H1 (cell line): ENCODE measurements at regions not wholly inside any gene's neighbourhood (a gene's known extent, or its start where the extent isn't known, plus 50 kb on each side); places are given as distances from the start of the nearest gene placed in this dataset.

Source experiments
- CTCF ChIA-PET: fragments of 300-600 bp; sonication (Branson Sonifier 250); formaldehyde crosslinking; loops from one replicate; lab custom pipeline; 2021; ENCODE audit not compliant: partially characterized antibody; lab: Charles Lee
- POLR2A ChIA-PET: fragments of 300-600 bp; sonication (Branson Sonifier 250); formaldehyde crosslinking; loops from one replicate; lab custom pipeline; 2021; ENCODE audit warnings: inconsistent platforms; ENCODE audit not compliant: partially characterized antibody; lab: Charles Lee
- DNase-seq, 2 experiments: peaks; one replicate each; pipeline versions ENCODE4 v3.0.0 to v3.0.0-alpha.2; 2010 to 2022; ENCODE audit warnings: low spot score in 2 of 2, low read depth in 1 of 2, mixed read lengths in 1 of 2
- FAIRE-seq: peaks from 2 replicates; lab custom pipeline; 2011; peaks lifted over from hg19 to GRCh38; lab: Jason Lieb, UNC
- H2AFZ ChIP-seq: 2 replicates; pipeline ENCODE4 v1.8.1; 2012; ENCODE audit warnings: low read length, inconsistent platforms
- H2AK5ac ChIP-seq: 2 replicates; pipeline ENCODE4 v1.6.1; 2013; ENCODE audit warnings: low read depth, low read length
- H2BK120ac ChIP-seq: replicated peaks from 2 replicates; pipeline ENCODE3; 2013; ENCODE audit warnings: low read depth, low read length, inconsistent platforms
- H2BK12ac ChIP-seq: 2 replicates; pipeline ENCODE4 v1.6.1; 2013; ENCODE audit warnings: low read depth, low read length
- H2BK15ac ChIP-seq: 2 replicates; pipeline ENCODE4 v1.6.1; 2013; ENCODE audit warnings: low read length
- H2BK20ac ChIP-seq: 2 replicates; pipeline ENCODE4 v1.6.1; 2013; ENCODE audit warnings: low read length
- H2BK5ac ChIP-seq: 2 replicates; pipeline ENCODE4 v1.6.1; 2013; ENCODE audit warnings: low read depth, low read length
- H3K14ac ChIP-seq: 2 replicates; pipeline ENCODE4 v1.6.1; 2013; ENCODE audit warnings: inconsistent platforms; ENCODE audit not compliant: insufficient read length
- H3K18ac ChIP-seq: 2 replicates; pipeline ENCODE4 v1.6.1; 2013; ENCODE audit warnings: low read length; ENCODE audit errors: extremely low read depth
- H3K23ac ChIP-seq: 2 replicates; pipeline ENCODE4 v1.6.1; 2013; ENCODE audit warnings: inconsistent platforms; ENCODE audit not compliant: insufficient read length
- H3K23me2 ChIP-seq: 2 replicates; pipeline ENCODE4 v1.6.1; 2013; ENCODE audit warnings: low read depth, low read length
- H3K27ac ChIP-seq: 2 replicates; pipeline ENCODE4 v1.6.1; 2011; ENCODE audit warnings: low read depth, low read length, inconsistent platforms
- H3K27me3 ChIP-seq, 4 experiments: replicated peaks in 1 of 4; 1 replicate in 1 of 4; 2 replicates in 3 of 4; pipeline versions ENCODE4 v1.6.1 to v1.8.1; 2011 to 2013; ENCODE audit warnings: low read length in 3 of 4, mild to moderate bottlenecking in 3 of 4, inconsistent platforms in 2 of 4, mixed read lengths in 2 of 4, moderate library complexity in 1 of 4; ENCODE audit not compliant: control insufficient read depth in 3 of 4, insufficient read depth in 3 of 4; ENCODE audit errors: extremely low read depth in 1 of 4
- H3K36me3 ChIP-seq, 4 experiments: 2 replicates each; pipeline versions ENCODE4 v1.6.1 to v1.8.1; 2011 to 2013; ENCODE audit warnings: mild to moderate bottlenecking in 4 of 4, low read length in 3 of 4, moderate library complexity in 2 of 4, control low read depth in 1 of 4, inconsistent platforms in 1 of 4; ENCODE audit not compliant: insufficient read depth in 4 of 4, control insufficient read depth in 2 of 4
- H3K4ac ChIP-seq: replicated peaks from 2 replicates; pipeline ENCODE3; 2013; ENCODE audit warnings: low read length, low read depth, mixed read lengths, inconsistent platforms; ENCODE audit not compliant: insufficient read length
- H3K4me1 ChIP-seq, 4 experiments: replicated peaks in 1 of 4; 1 replicate in 1 of 4; 2 replicates in 3 of 4; pipeline versions ENCODE4 v1.6.1 to v1.8.1; 2011 to 2013; ENCODE audit warnings: low read length in 3 of 4, inconsistent platforms in 2 of 4, mixed read lengths in 1 of 4; ENCODE audit not compliant: insufficient read depth in 4 of 4, control insufficient read depth in 3 of 4
- H3K4me2 ChIP-seq, 2 experiments: 2 replicates each; pipeline versions ENCODE4 v1.6.1 to v1.8.1; 2011 to 2013; ENCODE audit warnings: low read depth in 2 of 2, low read length in 2 of 2, control low read depth in 1 of 2, inconsistent platforms in 1 of 2, mild to moderate bottlenecking in 1 of 2; ENCODE audit not compliant: insufficient read depth in 1 of 2
- H3K4me3 ChIP-seq, 4 experiments: fragments of 200-600, 300-600 bp in 1 of 4; sonication (generic), shearing (Covaris generic), sonication (Bioruptor Twin) in 1 of 4; 2 replicates each; pipeline versions ENCODE4 v1.5.1 to v1.8.1; 2011 to 2016; ENCODE audit warnings: low read length in 4 of 4, low read depth in 3 of 4, control low read depth in 2 of 4, inconsistent platforms in 2 of 4, mild to moderate bottlenecking in 2 of 4, mixed read lengths in 1 of 4, moderate library complexity in 1 of 4; ENCODE audit not compliant: insufficient read depth in 2 of 4; ENCODE audit errors: extremely low read depth in 1 of 4
- H3K56ac ChIP-seq: replicated peaks from 2 replicates; pipeline ENCODE3; 2013; ENCODE audit warnings: low read depth, mild to moderate bottlenecking, mixed read lengths, low read length, inconsistent platforms; ENCODE audit not compliant: insufficient read length
- H3K79me1 ChIP-seq: 2 replicates; pipeline ENCODE4 v1.6.1; 2013; ENCODE audit warnings: low read depth, low read length, control low read depth
- H3K79me2 ChIP-seq, 2 experiments: 2 replicates each; pipeline versions ENCODE4 v1.6.1 to v1.8.1; 2012 to 2013; ENCODE audit warnings: low read length in 2 of 2, mild to moderate bottlenecking in 2 of 2, inconsistent platforms in 1 of 2; ENCODE audit not compliant: insufficient read depth in 2 of 2, control insufficient read depth in 1 of 2
- H3K9ac ChIP-seq, 4 experiments: replicated peaks in 1 of 4; 1 replicate in 1 of 4; 2 replicates in 3 of 4; pipeline versions ENCODE4 v1.6.1 to v1.8.1; 2011 to 2013; ENCODE audit warnings: low read depth in 3 of 4, low read length in 3 of 4, control low read depth in 2 of 4, mild to moderate bottlenecking in 2 of 4, moderate library complexity in 2 of 4, inconsistent platforms in 1 of 4; ENCODE audit errors: extremely low read depth in 1 of 4
- H3K9me3 ChIP-seq, 2 experiments: 2 replicates each; pipeline versions ENCODE4 v1.6.1 to v1.8.1; 2012 to 2013; ENCODE audit warnings: mild to moderate bottlenecking in 2 of 2, moderate library complexity in 2 of 2, control low read depth in 1 of 2, inconsistent platforms in 1 of 2, low read depth in 1 of 2, low read length in 1 of 2, mixed read lengths in 1 of 2; ENCODE audit not compliant: insufficient read depth in 2 of 2
- H4K20me1 ChIP-seq, 2 experiments: replicated peaks in 1 of 2; 2 replicates each; pipeline versions ENCODE3 to v1.8.1; 2011 to 2013; ENCODE audit warnings: inconsistent platforms in 2 of 2, low read length in 2 of 2, mild to moderate bottlenecking in 1 of 2; ENCODE audit not compliant: insufficient read depth in 2 of 2, control insufficient read depth in 1 of 2
- H4K5ac ChIP-seq: 2 replicates; pipeline ENCODE4 v1.6.1; 2013; ENCODE audit warnings: low read length, low read depth, mixed read lengths, inconsistent platforms; ENCODE audit not compliant: insufficient read length
- H4K8ac ChIP-seq: 2 replicates; pipeline ENCODE4 v1.8.0; 2013; ENCODE audit warnings: mild to moderate bottlenecking, moderate library complexity, low read length, inconsistent platforms; ENCODE audit not compliant: insufficient read depth; ENCODE audit errors: extremely low read depth
- H4K91ac ChIP-seq: replicated peaks from 2 replicates; pipeline ENCODE3; 2013; ENCODE audit warnings: low read length, mixed read lengths, inconsistent platforms; ENCODE audit not compliant: insufficient read length
- ASH2L ChIP-seq: fragments of 200-600, 300-600 bp; sonication (generic); IDR thresholded peaks from one replicate; pipeline ENCODE4 v1.7.1; 2017; ENCODE audit warnings: low read length
- BRCA1 ChIP-seq: IDR thresholded peaks from 2 replicates; pipeline ENCODE4 v1.6.1; 2012; ENCODE audit warnings: low read depth, low read length, improper control_type of control experiment
- CBX8 ChIP-seq: fragments of 300-800, 300-1000 bp; sonication (generic); IDR thresholded peaks from 2 replicates; pipeline ENCODE4 v1.7.1; 2016; ENCODE audit warnings: low read depth, low read length, borderline replicate concordance
- JUND ChIP-seq: IDR thresholded peaks from 2 replicates; pipeline ENCODE4 v1.6.1; 2011; ENCODE audit warnings: mild to moderate bottlenecking, improper control_type of control experiment, low read length
- SP1 ChIP-seq: IDR thresholded peaks from 2 replicates; pipeline ENCODE4 v1.6.1; 2011; ENCODE audit warnings: low read depth, low read length
- SRF ChIP-seq: IDR thresholded peaks from 2 replicates; pipeline ENCODE4 v1.6.1; 2011; ENCODE audit warnings: mild to moderate bottlenecking, low read depth, low read length, moderate library complexity
- WGBS, 2 experiments: shearing (Covaris generic) in 1 of 2; methylation state at CpG; one replicate each; pipeline versions ENCODE4 v1.1.6 to v1.1.7; 2013 to 2015; ENCODE audit warnings: low lambda C conversion rate in 2 of 2, mixed read lengths in 2 of 2, inconsistent platforms in 1 of 2, low coverage in 1 of 2, missing lambda C conversion rate in 1 of 2; ENCODE audit not compliant: insufficient replicate concordance in 2 of 2, insufficient coverage in 1 of 2, insufficient read length in 1 of 2; ENCODE audit errors: extremely low coverage in 1 of 2, missing lambda C conversion rate in 1 of 2; 5-methylcytosine and 5-hydroxymethylcytosine counted together
- TF ChIP-seq, protein P1 (sequence below), 3 experiments: IDR thresholded peaks; 1 replicate in 2 of 3; 2 replicates in 1 of 3; pipeline versions ENCODE4 v1.5.1 to v1.6.1; 2011; ENCODE audit warnings: low read length in 3 of 3, mild to moderate bottlenecking in 3 of 3, inconsistent platforms in 2 of 3, low read depth in 1 of 3, moderate library complexity in 1 of 3; ENCODE audit not compliant: insufficient read depth in 1 of 3; ENCODE audit errors: control extremely low read depth in 1 of 3

DNA sequence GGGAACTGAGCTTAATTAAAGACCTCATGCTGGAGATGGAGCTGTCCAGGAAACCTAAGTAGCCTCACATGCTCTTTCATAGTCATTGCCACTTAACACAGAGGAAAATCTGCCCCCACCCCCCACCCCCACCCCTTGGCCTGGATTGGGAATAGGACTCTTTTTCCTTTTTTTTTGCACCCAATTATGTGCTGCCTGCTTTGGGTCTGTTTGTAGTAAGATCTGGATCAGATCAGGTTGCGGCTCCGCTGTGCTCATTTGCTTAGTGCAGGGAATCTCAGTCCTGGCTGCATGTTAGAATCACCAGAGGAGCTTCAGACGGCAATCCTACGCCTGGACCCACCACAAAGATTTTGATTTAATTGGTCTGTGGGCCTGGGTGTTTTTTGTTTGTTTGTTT, 219.0 kb downstream of the UTP18 start:
- H2BK15ac ChIP-seq = no peak overlapping the region
- CTCF ChIA-PET = interaction anchor here (1.6 to 3.5 kb wide), 3 partner anchors 9 to 43 kb away, joined by 7 to 45 read pairs (median 14); no protein-coding TSS in a partner anchor
- H2BK120ac ChIP-seq = no peak overlapping the region
- no peaks in the 10 kb centered on the region for H3K79me2 ChIP-seq
- H2AK5ac ChIP-seq = no peak overlapping the region
- no peak overlapping the region for H3K23ac ChIP-seq
- no peak overlapping the region for H4K5ac ChIP-seq
- no peak overlapping the region for H3K4ac ChIP-seq
- no peak overlapping the region for H4K8ac ChIP-seq
- H3K14ac ChIP-seq = no peak overlapping the region
- POLR2A ChIA-PET = interaction anchor here (0.5 kb wide), 1 partner anchor 29 kb away, joined by 3 read pairs; no protein-coding TSS in a partner anchor
- H4K91ac ChIP-seq = no peak overlapping the region
- H3K79me1 ChIP-seq = no peaks in the 10 kb centered on the region
- peaks cover 0 to 2% (median 0%) of the 10 kb centered on the region in 4 experiments; a peak in 2 of 7 replicates for H3K4me1 ChIP-seq
- H2BK5ac ChIP-seq = no peak overlapping the region
- H2BK20ac ChIP-seq = no peak overlapping the region
- H3K4me2 ChIP-seq = no peak overlapping the region
- DNase-seq (no peak), FAIRE-seq (no peak)
- no peaks in the 10 kb centered on the region for H3K23me2 ChIP-seq
- H3K4me3 ChIP-seq = no peak overlapping the region
- 82% methylated on average over 4 of the region's 4 CpGs; no CpG with 5 or more reads in 1 of the 2 experiments for WGBS, 2 experiments
- H2BK12ac ChIP-seq = no peak overlapping the region
- no peak overlapping the region for H3K56ac ChIP-seq
- H3K9me3 ChIP-seq = peaks cover 0 to 5% of the 10 kb centered on the region in 2 experiments; a peak in 2 of 4 replicates
- H2AFZ ChIP-seq = peak overlapping the region; percentile 62; the same call in 1 of the 2 replicates
- H3K27me3 ChIP-seq = peaks cover 0 to 1% (median 0%) of the 10 kb centered on the region in 4 experiments; a peak in 1 of 7 replicates
- H3K27ac ChIP-seq = no peak overlapping the region
- no peak overlapping the region for H3K18ac ChIP-seq
- H3K9ac ChIP-seq = no peak overlapping the region
- no peaks in the 10 kb centered on the region for H4K20me1 ChIP-seq
- no peaks in the 10 kb centered on the region for H3K36me3 ChIP-seq
- TF ChIP-seq, protein P1, sequence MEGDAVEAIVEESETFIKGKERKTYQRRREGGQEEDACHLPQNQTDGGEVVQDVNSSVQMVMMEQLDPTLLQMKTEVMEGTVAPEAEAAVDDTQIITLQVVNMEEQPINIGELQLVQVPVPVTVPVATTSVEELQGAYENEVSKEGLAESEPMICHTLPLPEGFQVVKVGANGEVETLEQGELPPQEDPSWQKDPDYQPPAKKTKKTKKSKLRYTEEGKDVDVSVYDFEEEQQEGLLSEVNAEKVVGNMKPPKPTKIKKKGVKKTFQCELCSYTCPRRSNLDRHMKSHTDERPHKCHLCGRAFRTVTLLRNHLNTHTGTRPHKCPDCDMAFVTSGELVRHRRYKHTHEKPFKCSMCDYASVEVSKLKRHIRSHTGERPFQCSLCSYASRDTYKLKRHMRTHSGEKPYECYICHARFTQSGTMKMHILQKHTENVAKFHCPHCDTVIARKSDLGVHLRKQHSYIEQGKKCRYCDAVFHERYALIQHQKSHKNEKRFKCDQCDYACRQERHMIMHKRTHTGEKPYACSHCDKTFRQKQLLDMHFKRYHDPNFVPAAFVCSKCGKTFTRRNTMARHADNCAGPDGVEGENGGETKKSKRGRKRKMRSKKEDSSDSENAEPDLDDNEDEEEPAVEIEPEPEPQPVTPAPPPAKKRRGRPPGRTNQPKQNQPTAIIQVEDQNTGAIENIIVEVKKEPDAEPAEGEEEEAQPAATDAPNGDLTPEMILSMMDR (IDR thresholded peaks at IDR 0.05; ENCODE audit: control extremely low read depth in 1 of 3, insufficient read depth in 1 of 3, low read depth in 1 of 3, low read length in 3 of 3) = no peak
- TF ChIP-seq SRF (no peak), CBX8 (no peak), SP1 (no peak), ASH2L (no peak), BRCA1 (no peak), JUND (no peak)
